ENCODE measurements at regions not wholly inside any gene's neighbourhood (a gene's known extent, or its start where the extent isn't known, plus 50 kb on each side); places are given as distances from the start of the nearest gene placed in this dataset.

- H3K79me2 ChIP-seq (ENCODE audit: control insufficient read depth in 1 of 2, insufficient read depth in 2 of 2, low read length in 2 of 2), result no peaks in the 10 kb centered on the region
- ChIA-PET CTCF (ENCODE audit: partially characterized antibody) (no interaction called here), POLR2A (ENCODE audit: partially characterized antibody) (no interaction called here)
- H3K23me2 ChIP-seq (ENCODE audit: low read depth, low read length), result no peaks in the 10 kb centered on the region
- H4K5ac ChIP-seq (ENCODE audit: insufficient read length, low read depth, low read length), result no peak overlapping the region
- H3K4me1 ChIP-seq (replicated peaks in 1 of 4; ENCODE audit: control insufficient read depth in 3 of 4, insufficient read depth in 4 of 4, low read length in 3 of 4), result peaks cover 0 to 8% (median 1%) of the 10 kb centered on the region in 4 experiments; a peak in 3 of 7 replicates
- H2BK120ac ChIP-seq (replicated peaks; ENCODE audit: low read depth, low read length), result no peak overlapping the region
- no peak overlapping the region for H2BK12ac ChIP-seq (ENCODE audit: low read depth, low read length)
- no peaks in the 10 kb centered on the region for H3K36me3 ChIP-seq (ENCODE audit: control insufficient read depth in 2 of 4, insufficient read depth in 4 of 4, low read length in 3 of 4)
- no peak overlapping the region for H3K4me2 ChIP-seq (ENCODE audit: insufficient read depth in 1 of 2, low read depth in 2 of 2, low read length in 2 of 2)
- no peaks in the 10 kb centered on the region for H3K27me3 ChIP-seq (replicated peaks in 1 of 4; ENCODE audit: control insufficient read depth in 3 of 4, extremely low read depth in 1 of 4, insufficient read depth in 3 of 4, low read length in 3 of 4)
- FAIRE-seq (no peak), DNase-seq (ENCODE audit: low read depth in 1 of 2, low spot score in 2 of 2) (no peak)
- no peak overlapping the region for H3K18ac ChIP-seq (ENCODE audit: extremely low read depth, low read length)
- no peak overlapping the region for H2AK5ac ChIP-seq (ENCODE audit: low read depth, low read length)
- no peak overlapping the region for H3K56ac ChIP-seq (replicated peaks; ENCODE audit: insufficient read length, low read depth, low read length)
- no peak overlapping the region for H3K9ac ChIP-seq (replicated peaks in 1 of 4; ENCODE audit: extremely low read depth in 1 of 4, low read depth in 3 of 4, low read length in 3 of 4)
- no peaks in the 10 kb centered on the region for H4K20me1 ChIP-seq (replicated peaks in 1 of 2; ENCODE audit: control insufficient read depth in 1 of 2, insufficient read depth in 2 of 2, low read length in 2 of 2)
- no peak overlapping the region for H3K23ac ChIP-seq (ENCODE audit: insufficient read length)
- no peak overlapping the region for H2BK15ac ChIP-seq (ENCODE audit: low read length)
- H3K79me1 ChIP-seq (ENCODE audit: low read depth, low read length), result no peaks in the 10 kb centered on the region
- H4K91ac ChIP-seq (replicated peaks; ENCODE audit: insufficient read length, low read length), result no peak overlapping the region
- no peak overlapping the region for H3K4me3 ChIP-seq (ENCODE audit: extremely low read depth in 1 of 4, insufficient read depth in 2 of 4, low read depth in 3 of 4, low read length in 4 of 4)
- no peak overlapping the region for H2BK5ac ChIP-seq (ENCODE audit: low read depth, low read length)
- H3K14ac ChIP-seq (ENCODE audit: insufficient read length), result no peak overlapping the region
- H4K8ac ChIP-seq (ENCODE audit: extremely low read depth, insufficient read depth, low read length), result no peak overlapping the region
- no peak overlapping the region for H3K27ac ChIP-seq (ENCODE audit: low read depth, low read length)
- no peak overlapping the region for H2AFZ ChIP-seq (ENCODE audit: low read length)
- no peaks in the 10 kb centered on the region for H3K9me3 ChIP-seq (ENCODE audit: insufficient read depth in 2 of 2, low read depth in 1 of 2, low read length in 1 of 2)
- H2BK20ac ChIP-seq (ENCODE audit: low read length), result no peak overlapping the region
- no peak overlapping the region for H3K4ac ChIP-seq (replicated peaks; ENCODE audit: insufficient read length, low read depth, low read length)
- no peak for TF ChIP-seq PHF8 (conservative IDR thresholded peaks at IDR 0.05; ENCODE audit: low read depth, low read length)
- no peak for TF ChIP-seq JUN (IDR thresholded peaks at IDR 0.05; ENCODE audit: low read depth, low read length)
- TF ChIP-seq SIN3A (conservative IDR thresholded peaks at IDR 0.05 in 1 of 2, IDR thresholded peaks at IDR 0.05 in 1 of 2; ENCODE audit: low read depth in 1 of 2, low read length in 2 of 2), result no peak
- TF ChIP-seq JUND (IDR thresholded peaks at IDR 0.05; ENCODE audit: low read length), result no peak
- TF ChIP-seq TBP (IDR thresholded peaks at IDR 0.05; ENCODE audit: low read depth, low read length), result no peak
- TF ChIP-seq GTF2F1 (IDR thresholded peaks at IDR 0.05; ENCODE audit: borderline replicate concordance, low read depth, low read length), result no peak
- no peak for TF ChIP-seq NANOG (IDR thresholded peaks at IDR 0.05; ENCODE audit: insufficient read depth, low read depth, low read length, poor library complexity, severe bottlenecking)
- no peak for TF ChIP-seq MAFK (IDR thresholded peaks at IDR 0.05; ENCODE audit: low read depth, low read length)
These were observed 540.2 kb upstream of the TRPC7 start for GRCh38 chr5:136905571-136905970.

All from H1 (cell line).